NCI-H446 (cell line): ENCODE measurements at regions not wholly inside any gene's neighbourhood (a gene's known extent, or its start where the extent isn't known, plus 50 kb on each side); places are given as distances from the start of the nearest gene placed in this dataset.

Experiments
- DNase-seq, 2 experiments: peaks; one replicate each; lab custom pipeline; 2025; lab: John Stamatoyannopoulos, UW

DNA sequence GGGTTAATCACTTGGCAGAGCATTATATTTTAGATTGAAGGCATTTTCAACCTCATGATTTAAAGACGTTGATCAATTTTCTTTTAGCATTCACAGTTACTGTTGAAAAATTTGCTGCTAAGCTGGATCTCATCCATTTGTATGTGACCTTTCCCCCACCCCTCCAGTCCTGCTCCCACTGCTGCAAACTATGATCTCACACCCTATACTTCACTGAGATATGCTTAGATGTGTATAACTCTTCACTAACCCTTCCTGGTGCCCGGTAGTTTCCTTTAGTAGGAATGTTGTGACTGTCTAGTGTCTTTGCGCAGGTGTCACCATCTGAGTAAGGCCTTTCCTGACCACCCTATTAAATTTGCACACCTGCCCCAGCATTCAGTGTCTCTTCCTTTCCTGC, 67.0 kb upstream of the C1orf21 start:
- no peak for DNase-seq

GRCh38 chr1:184322253-184322652, 64.6 kb upstream of the C1orf21 start:
- no peak for DNase-seq

DNA sequence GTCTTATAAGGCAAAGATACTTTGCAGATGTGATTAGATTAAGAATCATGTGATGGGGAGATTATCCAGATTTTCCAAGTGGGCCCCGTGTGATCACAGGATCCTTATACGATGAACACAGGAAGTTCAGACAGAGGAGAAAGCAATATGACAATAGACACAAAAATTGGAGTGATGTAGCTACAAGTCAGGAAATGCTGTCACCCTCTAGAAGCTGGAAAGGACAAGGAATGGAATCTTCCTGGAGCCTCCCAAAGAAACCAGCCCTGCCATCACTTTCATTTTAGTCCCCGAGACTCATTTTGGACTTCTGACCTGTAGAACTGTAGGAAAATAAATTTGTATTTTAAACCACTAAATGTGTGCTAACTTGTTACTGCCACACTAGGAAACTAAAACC, 61.9 kb upstream of the C1orf21 start:
- no peak for DNase-seq

DNA sequence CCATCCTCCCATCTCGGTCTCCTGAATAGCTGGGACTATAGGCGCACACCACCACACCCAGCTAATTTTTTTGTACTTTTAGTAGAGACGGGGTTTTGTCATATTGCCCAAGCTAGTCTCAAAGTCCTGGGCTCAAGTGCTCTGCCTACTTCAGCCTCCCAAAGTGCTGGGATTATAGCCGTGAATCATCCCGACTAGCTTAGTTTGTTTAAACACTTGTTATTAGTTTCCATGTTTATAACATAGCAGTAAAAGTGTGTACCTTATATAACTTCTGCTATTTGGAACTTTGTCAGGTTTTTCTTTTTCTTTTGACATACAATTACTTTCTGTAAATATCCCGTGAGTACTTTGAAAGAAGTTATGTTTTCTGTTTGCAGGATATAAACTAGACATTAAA, 60.6 kb upstream of the C1orf21 start:
- no peak for DNase-seq

- DNase-seq = no peak
These were observed 57.4 kb upstream of the C1orf21 start for GRCh38 chr1:184329245-184329953.

DNA sequence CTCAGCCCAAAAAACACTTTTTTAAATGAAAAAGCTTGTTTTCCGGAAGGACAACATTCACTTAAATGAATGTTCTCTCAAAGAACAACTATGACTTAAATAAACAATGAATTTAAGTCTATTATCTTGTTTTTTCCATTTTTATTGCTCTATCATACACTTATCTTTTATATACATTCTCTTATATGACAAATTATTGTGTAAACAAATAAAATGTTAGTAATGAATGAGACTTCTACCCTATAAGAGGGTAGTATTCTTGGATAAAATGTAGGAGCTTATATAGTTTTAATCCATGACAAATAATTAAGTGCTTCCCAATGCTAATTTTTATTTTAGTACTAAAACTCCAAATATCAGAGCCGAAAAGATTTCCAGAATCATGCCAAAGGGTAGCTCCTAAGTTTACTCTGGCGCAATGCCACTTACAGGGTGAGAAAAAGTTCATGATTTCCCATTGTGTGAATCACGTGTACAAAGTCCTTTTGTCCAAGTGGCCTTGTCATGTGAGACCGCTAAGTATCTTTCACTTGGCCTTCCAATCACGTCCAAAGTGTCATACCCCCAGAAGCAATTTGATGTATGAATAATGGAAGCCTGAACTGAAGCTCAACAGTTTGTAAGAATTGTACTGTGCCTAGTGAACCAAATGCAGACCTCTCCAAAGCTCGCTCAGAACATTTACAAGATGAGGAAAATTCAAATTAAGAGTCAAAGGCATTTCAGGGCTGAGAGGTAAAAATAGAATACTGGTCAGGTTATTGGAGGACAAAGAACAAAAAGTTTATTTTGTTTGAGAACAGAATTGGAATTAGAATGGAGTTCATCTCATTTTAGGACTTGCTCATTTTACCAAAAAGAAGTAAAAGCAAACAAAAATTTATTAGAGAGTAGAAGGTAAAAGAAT, 56.6 kb upstream of the C1orf21 start:
- no peak for DNase-seq

DNA sequence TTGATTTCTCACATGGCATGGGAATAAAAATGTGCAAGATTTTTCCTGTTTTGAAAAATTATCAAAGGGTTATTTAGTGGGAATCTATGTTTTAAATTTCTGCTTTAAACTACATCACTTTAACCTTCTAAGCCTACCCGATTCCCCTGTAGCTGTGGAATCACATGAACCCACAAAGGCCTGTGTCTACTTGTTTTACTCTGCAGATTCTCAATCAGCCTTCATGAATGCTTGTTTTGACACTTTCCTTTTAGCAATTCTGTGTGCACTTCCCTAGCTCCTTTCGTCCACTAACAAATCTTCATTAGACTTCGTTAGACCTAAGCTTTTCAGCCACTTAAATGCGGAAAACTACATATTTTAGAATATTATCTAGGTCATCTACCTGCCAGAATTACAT, 56.0 kb upstream of the C1orf21 start:
- DNase-seq = no peak
